ENCODE measurements at regions not wholly inside any gene's neighbourhood (a gene's known extent, or its start where the extent isn't known, plus 50 kb on each side); places are given as distances from the start of the nearest gene placed in this dataset.

DNA sequence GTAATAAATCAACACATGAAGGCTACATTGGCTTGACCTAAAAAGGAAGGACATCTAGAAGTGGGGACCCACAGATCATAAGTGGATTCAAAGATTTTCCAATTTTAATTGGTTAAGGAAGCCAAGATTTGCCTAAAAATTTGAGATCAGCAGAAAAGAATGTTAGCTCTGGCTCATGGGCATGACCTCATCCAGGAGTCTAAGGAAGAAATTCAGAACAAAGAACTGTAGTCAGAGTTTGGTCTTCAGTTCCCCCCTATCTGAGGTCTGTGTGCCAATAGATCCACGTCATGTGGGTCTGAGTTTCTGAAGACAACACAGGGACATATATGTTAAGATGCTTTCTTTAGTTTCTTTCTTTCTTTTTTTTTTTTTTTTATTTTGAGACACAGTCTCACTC, 648.8 kb upstream of the SPRY2 start:
- no peak for DNase-seq (ENCODE audit: low spot score)
- no peaks in the 10 kb centered on the region for H3K4me1 ChIP-seq (ENCODE audit: control insufficient read depth in 4 of 4, insufficient read depth in 4 of 4, low read length in 3 of 4)
- H3K36me3 ChIP-seq (ENCODE audit: control insufficient read depth in 4 of 4, insufficient read depth in 3 of 4, low read depth in 1 of 4, low read length in 3 of 4): no peaks in the 10 kb centered on the region
- H3K9ac ChIP-seq (ENCODE audit: low read depth in 1 of 2, low read length in 2 of 2): no peak overlapping the region
- peaks cover 0 to 5% (median 0%) of the 10 kb centered on the region in 4 donors for H3K9me3 ChIP-seq (ENCODE audit: control insufficient read depth in 4 of 4, low read length in 3 of 4)
- H3K27ac ChIP-seq (ENCODE audit: low read depth in 1 of 2, low read length in 2 of 2): no peak overlapping the region
- no peak overlapping the region for H3K4me3 ChIP-seq (ENCODE audit: low read depth in 1 of 3, low read length in 3 of 3)
- TF ChIP-seq EGR1 (IDR thresholded peaks at IDR 0.05; ENCODE audit: low read depth in 2 of 2) (no peak), JUND (IDR thresholded peaks at IDR 0.05) (no peak), NR2F2 (IDR thresholded peaks at IDR 0.05) (no peak), GABPA (IDR thresholded peaks at IDR 0.05 in 1 of 2, conservative IDR thresholded peaks at IDR 0.05 in 1 of 2) (no peak), FOXA2 (IDR thresholded peaks at IDR 0.05) (no peak)
- TF ChIP-seq, protein P1, sequence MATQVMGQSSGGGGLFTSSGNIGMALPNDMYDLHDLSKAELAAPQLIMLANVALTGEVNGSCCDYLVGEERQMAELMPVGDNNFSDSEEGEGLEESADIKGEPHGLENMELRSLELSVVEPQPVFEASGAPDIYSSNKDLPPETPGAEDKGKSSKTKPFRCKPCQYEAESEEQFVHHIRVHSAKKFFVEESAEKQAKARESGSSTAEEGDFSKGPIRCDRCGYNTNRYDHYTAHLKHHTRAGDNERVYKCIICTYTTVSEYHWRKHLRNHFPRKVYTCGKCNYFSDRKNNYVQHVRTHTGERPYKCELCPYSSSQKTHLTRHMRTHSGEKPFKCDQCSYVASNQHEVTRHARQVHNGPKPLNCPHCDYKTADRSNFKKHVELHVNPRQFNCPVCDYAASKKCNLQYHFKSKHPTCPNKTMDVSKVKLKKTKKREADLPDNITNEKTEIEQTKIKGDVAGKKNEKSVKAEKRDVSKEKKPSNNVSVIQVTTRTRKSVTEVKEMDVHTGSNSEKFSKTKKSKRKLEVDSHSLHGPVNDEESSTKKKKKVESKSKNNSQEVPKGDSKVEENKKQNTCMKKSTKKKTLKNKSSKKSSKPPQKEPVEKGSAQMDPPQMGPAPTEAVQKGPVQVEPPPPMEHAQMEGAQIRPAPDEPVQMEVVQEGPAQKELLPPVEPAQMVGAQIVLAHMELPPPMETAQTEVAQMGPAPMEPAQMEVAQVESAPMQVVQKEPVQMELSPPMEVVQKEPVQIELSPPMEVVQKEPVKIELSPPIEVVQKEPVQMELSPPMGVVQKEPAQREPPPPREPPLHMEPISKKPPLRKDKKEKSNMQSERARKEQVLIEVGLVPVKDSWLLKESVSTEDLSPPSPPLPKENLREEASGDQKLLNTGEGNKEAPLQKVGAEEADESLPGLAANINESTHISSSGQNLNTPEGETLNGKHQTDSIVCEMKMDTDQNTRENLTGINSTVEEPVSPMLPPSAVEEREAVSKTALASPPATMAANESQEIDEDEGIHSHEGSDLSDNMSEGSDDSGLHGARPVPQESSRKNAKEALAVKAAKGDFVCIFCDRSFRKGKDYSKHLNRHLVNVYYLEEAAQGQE (IDR thresholded peaks at IDR 0.05): no peak
- 81% methylated on average over 1 of the region's 1 CpG for WGBS
- H3K27me3 ChIP-seq (ENCODE audit: control insufficient read depth in 4 of 4, insufficient read depth in 4 of 4, low read length in 3 of 4): no peaks in the 10 kb centered on the region

DNA sequence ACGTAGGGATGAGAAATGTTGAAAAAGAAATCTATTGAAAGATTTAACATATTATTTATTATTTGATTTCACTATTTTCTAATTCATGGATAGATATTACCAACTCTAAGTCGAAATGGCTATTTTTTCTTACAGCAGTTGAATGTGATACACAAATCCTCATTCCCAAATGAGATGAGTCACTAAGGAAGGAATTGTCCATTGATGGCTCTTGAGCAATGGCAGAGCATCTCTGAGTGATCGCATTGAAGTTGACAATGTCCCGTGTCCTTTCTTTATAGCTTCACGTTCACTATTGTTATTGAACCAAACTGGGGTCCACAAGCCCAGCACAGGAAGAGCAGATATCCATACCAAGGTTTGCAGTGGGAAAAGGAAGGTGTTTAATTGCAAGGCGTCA, 648.3 kb upstream of the SPRY2 start:
- TF ChIP-seq HNF4G (IDR thresholded peaks at IDR 0.05) (no peak), HNF4A (conservative IDR thresholded peaks at IDR 0.05) (no peak), EGR1 (IDR thresholded peaks at IDR 0.05; ENCODE audit: low read depth in 2 of 2) (no peak), TAF1 (conservative IDR thresholded peaks at IDR 0.05) (no peak), YY1 (IDR thresholded peaks at IDR 0.05) (no peak), NR2F2 (IDR thresholded peaks at IDR 0.05) (no peak)
- TF ChIP-seq, protein P2, sequence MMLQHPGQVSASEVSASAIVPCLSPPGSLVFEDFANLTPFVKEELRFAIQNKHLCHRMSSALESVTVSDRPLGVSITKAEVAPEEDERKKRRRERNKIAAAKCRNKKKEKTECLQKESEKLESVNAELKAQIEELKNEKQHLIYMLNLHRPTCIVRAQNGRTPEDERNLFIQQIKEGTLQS (IDR thresholded peaks at IDR 0.05): no peak
- TF ChIP-seq, protein P3, sequence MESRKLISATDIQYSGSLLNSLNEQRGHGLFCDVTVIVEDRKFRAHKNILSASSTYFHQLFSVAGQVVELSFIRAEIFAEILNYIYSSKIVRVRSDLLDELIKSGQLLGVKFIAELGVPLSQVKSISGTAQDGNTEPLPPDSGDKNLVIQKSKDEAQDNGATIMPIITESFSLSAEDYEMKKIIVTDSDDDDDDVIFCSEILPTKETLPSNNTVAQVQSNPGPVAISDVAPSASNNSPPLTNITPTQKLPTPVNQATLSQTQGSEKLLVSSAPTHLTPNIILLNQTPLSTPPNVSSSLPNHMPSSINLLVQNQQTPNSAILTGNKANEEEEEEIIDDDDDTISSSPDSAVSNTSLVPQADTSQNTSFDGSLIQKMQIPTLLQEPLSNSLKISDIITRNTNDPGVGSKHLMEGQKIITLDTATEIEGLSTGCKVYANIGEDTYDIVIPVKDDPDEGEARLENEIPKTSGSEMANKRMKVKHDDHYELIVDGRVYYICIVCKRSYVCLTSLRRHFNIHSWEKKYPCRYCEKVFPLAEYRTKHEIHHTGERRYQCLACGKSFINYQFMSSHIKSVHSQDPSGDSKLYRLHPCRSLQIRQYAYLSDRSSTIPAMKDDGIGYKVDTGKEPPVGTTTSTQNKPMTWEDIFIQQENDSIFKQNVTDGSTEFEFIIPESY (IDR thresholded peaks at IDR 0.05): no peak
- TF ChIP-seq, protein P1 (IDR thresholded peaks at IDR 0.05): no peak
- Histone ChIP-seq H3K4me3 (ENCODE audit: low read depth in 1 of 3, low read length in 3 of 3) (no peak overlapping the region), H3K9me3 (ENCODE audit: control insufficient read depth in 4 of 4, low read length in 3 of 4) (peaks cover 0 to 5% (median 0%) of the 10 kb centered on the region in 4 donors), H3K27ac (ENCODE audit: low read depth in 1 of 2, low read length in 2 of 2) (no peak overlapping the region), H3K27me3 (ENCODE audit: control insufficient read depth in 4 of 4, insufficient read depth in 4 of 4, low read length in 3 of 4) (no peaks in the 10 kb centered on the region), H3K4me1 (ENCODE audit: control insufficient read depth in 4 of 4, insufficient read depth in 4 of 4, low read length in 3 of 4) (no peaks in the 10 kb centered on the region), H3K9ac (ENCODE audit: low read depth in 1 of 2, low read length in 2 of 2) (no peak overlapping the region), H3K36me3 (ENCODE audit: control insufficient read depth in 4 of 4, insufficient read depth in 3 of 4, low read depth in 1 of 4, low read length in 3 of 4) (no peaks in the 10 kb centered on the region)
- 79% methylated on average over 6 of the region's 6 CpGs for WGBS
- no peak for DNase-seq (ENCODE audit: low spot score)
